ENCODE measurements at regions not wholly inside any gene's neighbourhood (a gene's known extent, or its start where the extent isn't known, plus 50 kb on each side); places are given as distances from the start of the nearest gene placed in this dataset.

DNA sequence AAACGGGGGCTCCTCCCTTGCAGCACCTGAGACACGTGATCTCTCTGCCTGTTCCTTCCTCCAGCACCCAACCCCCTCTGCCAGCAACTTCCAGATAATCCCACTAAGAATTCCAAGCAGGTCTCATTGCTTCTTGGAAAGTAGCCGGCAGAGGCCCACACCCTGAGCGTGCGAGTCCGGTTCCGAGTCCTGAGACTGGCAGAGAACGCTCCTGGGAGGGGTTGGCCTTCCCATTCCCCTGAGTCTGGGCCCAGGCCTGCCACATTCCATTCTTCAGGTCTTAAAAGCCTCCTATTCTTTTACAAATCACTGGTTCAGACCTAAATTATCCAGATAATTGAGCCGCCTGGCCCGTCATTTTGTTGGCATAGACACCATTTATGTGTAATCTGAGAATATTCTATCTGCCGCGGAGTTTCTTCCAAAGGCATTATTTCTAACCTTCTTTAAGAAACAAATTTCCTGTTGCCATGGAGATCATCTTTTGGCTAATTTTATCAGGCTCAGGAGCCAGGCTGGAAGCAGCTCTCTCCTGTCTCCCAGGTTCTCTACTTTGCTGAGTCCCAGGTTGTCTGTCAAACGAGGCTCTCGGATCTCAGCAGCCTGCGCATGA is 165.4 kb downstream of the MYCN start:
- POLR2A ChIA-PET = no interaction called here
- DNase-seq (ENCODE audit: extremely low spot score) = no peak

DNA sequence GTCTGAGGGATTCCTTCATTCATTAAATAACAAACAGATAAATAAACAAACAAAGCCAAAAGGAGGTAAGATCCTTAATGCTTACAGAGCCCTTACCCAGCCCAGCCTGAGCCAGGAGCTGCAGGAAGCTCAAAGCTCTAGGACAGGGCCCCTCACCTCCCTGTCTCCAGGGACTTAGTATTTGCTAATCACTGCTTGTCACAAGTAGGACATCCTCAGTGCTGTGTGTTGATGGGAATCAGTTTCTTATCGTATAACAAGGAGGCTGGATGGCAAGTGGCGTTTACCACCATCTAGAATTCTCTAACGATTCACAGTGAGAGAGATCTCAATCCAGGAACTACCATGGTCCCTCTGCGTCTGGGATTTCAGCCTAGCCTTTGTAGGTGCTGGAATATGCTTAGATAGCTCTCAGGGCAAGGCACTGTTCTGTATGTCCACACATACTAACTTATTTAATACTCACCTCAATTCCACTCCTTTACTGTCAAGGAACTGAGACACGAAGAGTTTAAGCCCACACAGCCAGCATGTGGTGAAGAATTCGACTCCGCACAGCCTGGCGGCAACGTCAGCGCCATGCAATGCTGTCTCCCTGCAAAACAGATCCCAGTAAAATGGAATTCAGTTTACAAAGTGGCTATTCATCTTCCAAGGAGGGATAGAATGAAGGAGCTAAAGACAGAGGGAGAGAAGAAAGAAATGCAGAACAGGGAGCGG is 164.8 kb downstream of the MYCN start:
- TF ChIP-seq, protein P1, sequence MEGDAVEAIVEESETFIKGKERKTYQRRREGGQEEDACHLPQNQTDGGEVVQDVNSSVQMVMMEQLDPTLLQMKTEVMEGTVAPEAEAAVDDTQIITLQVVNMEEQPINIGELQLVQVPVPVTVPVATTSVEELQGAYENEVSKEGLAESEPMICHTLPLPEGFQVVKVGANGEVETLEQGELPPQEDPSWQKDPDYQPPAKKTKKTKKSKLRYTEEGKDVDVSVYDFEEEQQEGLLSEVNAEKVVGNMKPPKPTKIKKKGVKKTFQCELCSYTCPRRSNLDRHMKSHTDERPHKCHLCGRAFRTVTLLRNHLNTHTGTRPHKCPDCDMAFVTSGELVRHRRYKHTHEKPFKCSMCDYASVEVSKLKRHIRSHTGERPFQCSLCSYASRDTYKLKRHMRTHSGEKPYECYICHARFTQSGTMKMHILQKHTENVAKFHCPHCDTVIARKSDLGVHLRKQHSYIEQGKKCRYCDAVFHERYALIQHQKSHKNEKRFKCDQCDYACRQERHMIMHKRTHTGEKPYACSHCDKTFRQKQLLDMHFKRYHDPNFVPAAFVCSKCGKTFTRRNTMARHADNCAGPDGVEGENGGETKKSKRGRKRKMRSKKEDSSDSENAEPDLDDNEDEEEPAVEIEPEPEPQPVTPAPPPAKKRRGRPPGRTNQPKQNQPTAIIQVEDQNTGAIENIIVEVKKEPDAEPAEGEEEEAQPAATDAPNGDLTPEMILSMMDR (IDR thresholded peaks at IDR 0.05; ENCODE audit: control extremely low read depth, extremely low read depth, low read depth, missing control alignments) = no peak
- ChIA-PET POLR2A (no interaction called here), CTCF (no interaction called here)
- DNase-seq (ENCODE audit: extremely low spot score) = no peak

More for the DNA sequence above, 165.4 kb downstream of the MYCN start:
- CTCF ChIA-PET = no interaction called here
- TF ChIP-seq, protein P1 (IDR thresholded peaks at IDR 0.05; ENCODE audit: control extremely low read depth, extremely low read depth, low read depth, missing control alignments) = no peak

DNA sequence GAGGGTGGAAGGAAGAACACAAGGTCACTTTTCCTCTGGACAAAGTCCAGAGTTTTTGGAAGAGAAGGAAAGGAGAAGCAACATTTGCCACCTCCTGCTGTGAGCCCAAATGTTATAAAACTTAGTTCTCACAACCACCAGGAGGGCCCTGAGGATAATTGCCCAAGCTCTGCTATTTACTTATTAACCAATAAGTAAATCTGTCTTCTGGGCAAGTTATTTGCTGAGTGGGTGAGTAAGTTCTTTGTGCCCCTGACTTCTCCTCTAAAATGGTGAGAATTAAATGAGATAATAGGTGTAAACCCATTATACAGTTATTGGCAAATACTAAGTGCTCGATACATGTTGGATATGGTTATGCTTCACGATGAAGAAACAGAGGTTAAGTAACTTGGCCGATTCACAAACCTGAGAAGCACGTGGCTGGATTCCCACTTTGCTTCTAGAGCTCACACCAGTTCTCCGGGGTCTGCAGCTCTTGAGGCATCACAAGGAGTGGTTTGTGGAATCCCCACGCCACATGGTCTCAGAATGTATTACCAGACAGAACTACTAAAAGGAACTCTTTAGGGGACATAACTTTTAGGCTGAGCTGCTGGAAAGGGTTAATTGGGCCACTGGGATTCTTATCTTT is 164.1 kb downstream of the MYCN start:
- TF ChIP-seq, protein P1 (IDR thresholded peaks at IDR 0.05; ENCODE audit: control extremely low read depth, extremely low read depth, low read depth, missing control alignments) = no peak
- POLR2A ChIA-PET = no interaction called here
- DNase-seq (ENCODE audit: extremely low spot score) = no peak
- CTCF ChIA-PET = no interaction called here

DNA sequence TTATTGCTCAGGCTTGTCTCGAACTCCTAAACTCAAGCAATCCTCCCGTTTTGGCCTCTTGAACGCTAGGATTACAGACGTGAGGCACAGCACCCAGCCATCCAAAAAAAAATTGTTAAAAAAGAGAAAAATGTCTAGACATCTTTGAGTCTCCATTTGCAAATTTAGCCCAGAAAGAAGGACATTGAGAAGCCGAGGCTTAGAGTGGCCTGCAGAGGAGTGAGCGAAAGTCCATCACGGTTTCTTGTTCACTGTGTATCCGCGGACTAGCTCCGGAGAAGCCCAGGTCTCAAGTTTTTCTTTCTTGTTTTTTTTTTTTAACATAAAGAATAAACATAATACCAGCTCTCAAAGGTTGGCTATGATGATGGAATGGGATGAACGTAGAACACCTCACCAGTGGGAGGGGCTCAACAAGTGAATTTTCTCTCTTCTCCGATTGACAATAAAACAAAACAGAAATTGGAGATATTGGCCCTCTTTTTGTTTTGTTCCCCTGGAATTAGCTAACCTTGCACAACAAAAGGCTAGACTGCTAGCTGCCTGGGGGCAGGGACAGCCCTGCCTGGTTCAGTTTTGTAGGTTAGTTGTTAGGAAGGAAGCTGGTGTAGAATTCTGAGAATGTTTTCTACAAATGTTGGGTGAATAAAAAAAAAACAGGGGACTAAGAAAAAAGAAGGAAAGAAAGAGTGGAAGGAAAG is 163.4 kb downstream of the MYCN start:
- POLR2A ChIA-PET = no interaction called here
- DNase-seq (ENCODE audit: extremely low spot score) = no peak
- CTCF ChIA-PET = no interaction called here
- TF ChIP-seq, protein P1 (IDR thresholded peaks at IDR 0.05; ENCODE audit: control extremely low read depth, extremely low read depth, low read depth, missing control alignments) = no peak

DNA sequence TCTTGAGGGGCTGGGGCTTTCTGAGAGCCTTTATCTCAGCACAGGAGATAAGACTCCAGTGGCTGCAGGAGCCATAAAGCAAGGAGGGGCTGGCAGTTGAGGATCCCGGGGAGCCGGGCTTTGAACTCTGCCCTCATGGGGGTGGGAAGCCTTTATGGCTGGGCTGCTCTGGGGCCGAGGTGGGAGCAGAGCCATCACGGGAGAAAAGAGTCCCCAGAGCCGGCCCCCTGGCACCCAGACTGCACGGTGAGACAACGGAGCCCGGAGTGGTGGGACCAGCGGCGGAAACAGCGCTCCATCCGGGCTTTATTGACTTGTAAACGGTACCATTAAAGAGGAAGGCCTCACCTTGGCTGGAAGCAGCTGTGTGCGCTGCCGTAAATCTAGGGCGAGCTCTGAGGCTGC is 162.6 kb downstream of the MYCN start:
- CTCF ChIA-PET = no interaction called here
- no peak for DNase-seq (ENCODE audit: extremely low spot score)
- TF ChIP-seq, protein P1 (IDR thresholded peaks at IDR 0.05; ENCODE audit: control extremely low read depth, extremely low read depth, low read depth, missing control alignments) = no peak
- POLR2A ChIA-PET = no interaction called here

DNA sequence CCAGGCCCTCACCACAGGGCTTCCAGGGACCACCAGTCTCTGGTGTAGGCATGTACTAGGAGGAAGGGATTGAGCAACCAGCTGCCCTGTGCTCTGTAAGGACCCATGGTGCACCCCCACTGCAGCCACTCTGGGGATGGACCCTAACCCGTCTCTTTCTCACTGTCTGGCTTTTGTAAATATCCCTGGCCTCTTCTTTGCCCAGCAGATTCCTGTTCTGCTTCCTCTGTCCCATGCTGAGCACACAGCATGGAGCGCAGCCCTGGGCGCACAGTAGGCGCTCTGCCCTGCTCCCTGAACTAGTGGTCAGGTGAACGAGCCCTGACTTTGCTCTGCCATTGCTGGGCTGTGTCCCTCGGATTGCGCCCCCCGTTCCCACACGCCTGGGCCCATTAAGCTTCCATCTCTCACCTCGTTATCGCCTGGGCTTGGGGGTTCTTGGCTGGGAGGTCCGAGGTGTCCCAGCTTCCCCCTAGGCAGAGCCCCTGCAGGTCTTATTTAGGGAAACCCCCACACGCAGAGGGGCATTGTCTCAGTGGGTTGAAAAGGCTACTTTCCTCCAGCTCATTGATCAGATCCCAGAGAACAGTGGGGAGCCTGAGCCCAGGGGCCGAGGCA is 162.1 kb downstream of the MYCN start:
- ChIA-PET POLR2A (no interaction called here), CTCF (no interaction called here)
- no peak for DNase-seq (ENCODE audit: extremely low spot score)
- TF ChIP-seq, protein P1 (IDR thresholded peaks at IDR 0.05; ENCODE audit: control extremely low read depth, extremely low read depth, low read depth, missing control alignments) = no peak

All from GM10248 (cell line).